ENCODE measurements at regions not wholly inside any gene's neighbourhood (a gene's known extent, or its start where the extent isn't known, plus 50 kb on each side); places are given as distances from the start of the nearest gene placed in this dataset.

- H3K4me1 ChIP-seq, result peaks cover 9% of the 10 kb centered on the region
- H3K4me3 ChIP-seq, result no peak overlapping the region
- H3K4me2 ChIP-seq, result no peak overlapping the region
- H3K9ac ChIP-seq, result no peak overlapping the region
- no peak for TF ChIP-seq Cebpa-rat (IDR thresholded peaks at IDR 0.05)
- no peak overlapping the region for H3K27ac ChIP-seq
- peaks cover 1% of the 10 kb centered on the region for H3K9me3 ChIP-seq
- H3K27me3 ChIP-seq, result no peaks in the 10 kb centered on the region
- no peaks in the 10 kb centered on the region for H4K20me1 ChIP-seq
- no peaks in the 10 kb centered on the region for H3K36me3 ChIP-seq
Measured at GRCh38 chr4:108255203-108255747, 86.5 kb upstream of the LEF1 start.

DNA sequence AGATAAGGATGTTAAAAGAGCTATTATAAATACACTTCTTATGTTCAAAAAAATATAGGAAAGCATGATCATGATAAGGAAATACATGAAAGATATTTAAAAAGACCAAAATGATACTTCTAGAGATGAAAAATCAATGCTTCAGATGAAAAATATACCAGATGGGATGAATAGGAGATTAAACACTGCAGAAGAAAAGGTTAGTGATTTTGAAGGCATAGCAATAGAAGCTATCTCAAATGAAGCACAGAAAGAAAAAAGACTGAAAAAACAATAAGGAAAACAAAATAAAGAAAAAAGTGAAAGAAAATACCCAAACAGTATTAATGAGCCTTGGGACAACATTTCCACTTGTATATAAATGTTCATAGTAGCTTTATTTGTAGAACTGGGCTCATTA lies 80.7 kb upstream of the LEF1 start:
- no peak overlapping the region for H3K4me3 ChIP-seq
- no peak overlapping the region for H3K27ac ChIP-seq
- H3K27me3 ChIP-seq, result no peaks in the 10 kb centered on the region
- TF ChIP-seq Cebpa-rat (IDR thresholded peaks at IDR 0.05), result no peak
- no peaks in the 10 kb centered on the region for H4K20me1 ChIP-seq
- no peaks in the 10 kb centered on the region for H3K4me1 ChIP-seq
- H3K36me3 ChIP-seq, result no peaks in the 10 kb centered on the region
- no peak overlapping the region for H3K4me2 ChIP-seq
- H3K9me3 ChIP-seq, result peaks cover 16% of the 10 kb centered on the region
- no peak overlapping the region for H3K9ac ChIP-seq

DNA sequence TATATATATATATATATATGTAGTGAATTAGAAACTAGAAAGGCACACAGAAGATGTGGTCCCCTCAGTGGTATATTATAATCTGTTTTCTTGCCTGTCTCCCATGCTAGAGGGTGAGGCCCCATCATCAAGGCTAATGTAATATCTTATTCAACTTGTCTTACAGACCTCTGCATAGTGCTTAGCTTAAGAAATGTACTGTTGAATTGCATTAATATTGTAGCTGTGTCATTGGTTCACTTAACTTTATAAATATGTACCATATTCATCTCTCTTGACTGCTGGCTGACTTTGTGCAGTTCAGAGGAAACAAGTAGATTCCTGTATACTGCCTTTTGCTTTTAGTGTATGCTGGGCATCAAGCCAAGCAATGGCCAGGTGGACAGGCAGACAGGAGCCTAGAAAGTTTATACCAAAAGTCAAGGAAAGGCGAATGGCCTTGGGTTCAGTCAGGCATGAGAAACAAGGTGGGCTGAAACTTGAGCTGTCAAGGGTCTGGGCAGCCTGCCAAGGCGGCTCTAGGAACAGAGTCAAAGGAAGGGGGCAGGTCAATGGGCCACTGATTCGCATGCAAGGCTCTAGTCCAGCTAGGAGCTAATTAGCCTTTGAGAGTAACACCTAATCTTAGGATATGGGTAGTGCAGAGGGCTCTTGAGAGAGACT lies 78.8 kb upstream of the LEF1 start:
- Histone ChIP-seq H3K27ac (no peak overlapping the region), H3K27me3 (no peaks in the 10 kb centered on the region), H3K4me2 (no peak overlapping the region), H4K20me1 (no peaks in the 10 kb centered on the region), H3K9ac (no peak overlapping the region), H3K4me1 (no peaks in the 10 kb centered on the region), H3K36me3 (no peaks in the 10 kb centered on the region), H3K4me3 (no peak overlapping the region), H3K9me3 (peaks cover 16% of the 10 kb centered on the region)
- TF ChIP-seq Cebpa-rat (IDR thresholded peaks at IDR 0.05), result no peak

DNA sequence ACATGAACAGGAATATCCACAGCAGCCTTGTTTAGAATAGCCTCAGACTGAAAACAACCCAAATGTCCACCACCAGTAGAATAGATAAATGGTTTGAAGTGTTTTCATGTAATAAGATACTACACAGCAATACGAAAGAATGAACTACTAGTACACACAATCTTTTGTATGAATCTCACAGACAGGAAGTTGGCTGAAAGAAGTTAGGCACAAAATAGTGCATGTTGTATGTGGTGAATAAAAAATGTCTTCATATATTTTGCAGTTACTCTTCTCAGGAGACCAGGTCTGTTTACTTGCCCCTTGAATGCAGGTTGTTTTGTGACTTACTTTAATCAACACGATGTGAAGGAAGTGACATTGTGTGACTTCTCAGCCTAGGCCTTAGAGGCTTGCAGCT lies 75.9 kb upstream of the LEF1 start:
- no peaks in the 10 kb centered on the region for H3K27me3 ChIP-seq
- no peak overlapping the region for H3K4me3 ChIP-seq
- H3K9me3 ChIP-seq, result peaks cover 14% of the 10 kb centered on the region
- H3K36me3 ChIP-seq, result no peaks in the 10 kb centered on the region
- H3K9ac ChIP-seq, result no peak overlapping the region
- H3K4me1 ChIP-seq, result no peaks in the 10 kb centered on the region
- no peaks in the 10 kb centered on the region for H4K20me1 ChIP-seq
- TF ChIP-seq Cebpa-rat (IDR thresholded peaks at IDR 0.05), result no peak
- no peak overlapping the region for H3K4me2 ChIP-seq
- no peak overlapping the region for H3K27ac ChIP-seq

DNA sequence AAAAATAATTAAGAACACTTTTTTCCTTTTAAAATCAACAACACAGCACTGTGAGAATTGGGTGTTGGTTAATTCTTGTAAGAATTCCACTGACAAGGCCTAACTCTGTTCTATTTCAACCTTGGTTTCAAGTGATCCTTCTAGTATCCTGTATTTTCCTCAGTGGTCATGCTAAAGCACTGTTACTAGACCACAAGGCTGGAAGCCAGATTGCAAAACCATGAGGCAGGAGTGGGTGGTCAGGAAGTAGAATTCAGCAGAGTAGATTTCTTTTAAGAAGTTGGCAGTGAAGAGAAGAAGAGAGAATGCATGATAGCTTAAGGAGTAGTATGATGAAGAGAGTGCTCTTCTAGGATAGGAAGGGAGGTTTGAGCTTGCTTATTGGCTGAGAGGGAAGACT lies 71.6 kb upstream of the LEF1 start:
- no peak for TF ChIP-seq Cebpa-rat (IDR thresholded peaks at IDR 0.05)
- Histone ChIP-seq H3K4me3 (no peak overlapping the region), H4K20me1 (no peaks in the 10 kb centered on the region), H3K9me3 (peaks cover 13% of the 10 kb centered on the region), H3K4me1 (no peaks in the 10 kb centered on the region), H3K27me3 (no peaks in the 10 kb centered on the region), H3K9ac (no peak overlapping the region), H3K27ac (no peak overlapping the region), H3K36me3 (no peaks in the 10 kb centered on the region), H3K4me2 (no peak overlapping the region)

DNA sequence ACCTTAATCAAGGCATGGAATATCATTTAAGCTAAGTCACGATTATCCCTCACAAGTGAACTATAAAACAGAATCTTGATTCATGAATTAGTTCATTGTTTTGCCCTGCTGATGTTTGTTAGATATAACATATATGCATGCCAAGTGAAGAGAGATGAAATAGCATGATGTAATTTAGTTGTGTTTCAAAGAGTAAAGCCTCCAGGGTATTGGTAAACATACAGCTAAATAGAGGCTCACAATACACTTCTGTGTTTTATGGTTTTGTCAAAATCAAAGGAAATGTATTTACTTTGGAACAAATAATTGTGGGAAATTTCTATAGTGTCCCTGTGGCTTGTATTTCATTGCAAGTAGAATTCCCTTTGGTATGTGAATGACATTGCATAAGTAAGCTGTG lies 69.0 kb upstream of the LEF1 start:
- TF ChIP-seq Cebpa-rat (IDR thresholded peaks at IDR 0.05), result no peak
- no peaks in the 10 kb centered on the region for H3K36me3 ChIP-seq
- no peak overlapping the region for H3K4me3 ChIP-seq
- H3K9me3 ChIP-seq, result peaks cover 15% of the 10 kb centered on the region
- no peaks in the 10 kb centered on the region for H3K27me3 ChIP-seq
- no peaks in the 10 kb centered on the region for H3K4me1 ChIP-seq
- H4K20me1 ChIP-seq, result no peaks in the 10 kb centered on the region
- H3K9ac ChIP-seq, result no peak overlapping the region
- H3K27ac ChIP-seq, result no peak overlapping the region
- H3K4me2 ChIP-seq, result no peak overlapping the region

- Histone ChIP-seq H4K20me1 (no peaks in the 10 kb centered on the region), H3K4me3 (no peak overlapping the region), H3K27me3 (no peaks in the 10 kb centered on the region), H3K4me1 (no peaks in the 10 kb centered on the region), H3K27ac (no peak overlapping the region), H3K36me3 (no peaks in the 10 kb centered on the region), H3K9ac (no peak overlapping the region), H3K4me2 (no peak overlapping the region), H3K9me3 (peaks cover 25% of the 10 kb centered on the region)
- no peak for TF ChIP-seq Cebpa-rat (IDR thresholded peaks at IDR 0.05)
Measured at GRCh38 chr4:108236264-108236663, 67.5 kb upstream of the LEF1 start.

- Histone ChIP-seq H3K9me3 (peaks cover 17% of the 10 kb centered on the region), H3K9ac (no peak overlapping the region), H3K4me2 (no peak overlapping the region), H4K20me1 (no peaks in the 10 kb centered on the region), H3K4me3 (no peak overlapping the region), H3K27ac (no peak overlapping the region), H3K27me3 (no peaks in the 10 kb centered on the region), H3K36me3 (0 out of 2 replicates have a peak, but pooled peaks cover under 1% of the 10 kb centered on the region), H3K4me1 (no peaks in the 10 kb centered on the region)
- no peak for TF ChIP-seq Cebpa-rat (IDR thresholded peaks at IDR 0.05)
Measured at GRCh38 chr4:108227923-108228322, 59.2 kb upstream of the LEF1 start.

DNA sequence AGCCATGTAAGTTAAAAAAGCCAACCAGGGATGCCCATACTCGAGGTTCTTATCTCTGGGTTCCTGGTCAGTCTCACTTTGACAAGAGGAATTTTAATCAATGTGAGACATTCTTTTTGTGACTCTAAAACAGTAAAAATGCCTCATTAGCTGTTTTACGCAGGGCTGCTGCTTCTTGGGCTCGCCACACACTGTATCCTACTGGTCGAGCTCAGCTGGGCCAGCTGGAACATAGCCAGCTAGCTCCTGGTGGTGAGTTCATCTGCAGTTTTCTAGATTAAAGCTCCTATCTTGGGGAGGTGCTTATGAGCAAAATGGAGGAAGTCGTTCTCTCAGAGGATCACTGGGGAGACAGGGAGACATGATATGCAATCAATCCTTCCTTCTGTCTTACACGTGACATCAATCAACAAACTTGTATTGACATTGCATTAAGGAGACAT lies 55.9 kb upstream of the LEF1 start:
- Histone ChIP-seq H3K4me1 (no peaks in the 10 kb centered on the region), H4K20me1 (no peaks in the 10 kb centered on the region), H3K9me3 (peaks cover 5% of the 10 kb centered on the region; the same call in 1 of the 2 replicates), H3K27ac (no peak overlapping the region), H3K4me3 (no peak overlapping the region), H3K9ac (no peak overlapping the region), H3K4me2 (no peak overlapping the region), H3K27me3 (no peaks in the 10 kb centered on the region), H3K36me3 (0 out of 2 replicates have a peak, but pooled peaks cover 7% of the 10 kb centered on the region)
- TF ChIP-seq Cebpa-rat (IDR thresholded peaks at IDR 0.05), result no peak

- Histone ChIP-seq H3K4me1 (no peaks in the 10 kb centered on the region), H4K20me1 (no peaks in the 10 kb centered on the region), H3K4me3 (no peak overlapping the region), H3K9me3 (peaks cover 5% of the 10 kb centered on the region; the same call in 1 of the 2 replicates), H3K27ac (no peak overlapping the region), H3K27me3 (no peaks in the 10 kb centered on the region), H3K4me2 (no peak overlapping the region), H3K9ac (no peak overlapping the region), H3K36me3 (0 out of 2 replicates have a peak, but pooled peaks cover 7% of the 10 kb centered on the region)
- no peak for TF ChIP-seq Cebpa-rat (IDR thresholded peaks at IDR 0.05)
Measured at GRCh38 chr4:108223313-108223712, 54.6 kb upstream of the LEF1 start.
